H1 (cell line): ENCODE measurements at regions not wholly inside any gene's neighbourhood (a gene's known extent, or its start where the extent isn't known, plus 50 kb on each side); places are given as distances from the start of the nearest gene placed in this dataset.

Experiments used
- CTCF ChIA-PET: fragments of 300-600 bp; sonication (Branson Sonifier 250); formaldehyde crosslinking; loops from one replicate; lab custom pipeline; 2021; ENCODE audit not compliant: partially characterized antibody; lab: Charles Lee
- POLR2A ChIA-PET: fragments of 300-600 bp; sonication (Branson Sonifier 250); formaldehyde crosslinking; loops from one replicate; lab custom pipeline; 2021; ENCODE audit warnings: inconsistent platforms; ENCODE audit not compliant: partially characterized antibody; lab: Charles Lee
- DNase-seq, 2 experiments: peaks; one replicate each; pipeline versions ENCODE4 v3.0.0 to v3.0.0-alpha.2; 2010 to 2022; ENCODE audit warnings: low spot score in 2 of 2, low read depth in 1 of 2, mixed read lengths in 1 of 2
- FAIRE-seq: peaks from 2 replicates; lab custom pipeline; 2011; peaks lifted over from hg19 to GRCh38; lab: Jason Lieb, UNC
- H2AFZ ChIP-seq: 2 replicates; pipeline ENCODE4 v1.8.1; 2012; ENCODE audit warnings: low read length, inconsistent platforms
- H2AK5ac ChIP-seq: 2 replicates; pipeline ENCODE4 v1.6.1; 2013; ENCODE audit warnings: low read depth, low read length
- H2BK120ac ChIP-seq: replicated peaks from 2 replicates; pipeline ENCODE3; 2013; ENCODE audit warnings: low read depth, low read length, inconsistent platforms
- H2BK12ac ChIP-seq: 2 replicates; pipeline ENCODE4 v1.6.1; 2013; ENCODE audit warnings: low read depth, low read length
- H2BK15ac ChIP-seq: 2 replicates; pipeline ENCODE4 v1.6.1; 2013; ENCODE audit warnings: low read length
- H2BK20ac ChIP-seq: 2 replicates; pipeline ENCODE4 v1.6.1; 2013; ENCODE audit warnings: low read length
- H2BK5ac ChIP-seq: 2 replicates; pipeline ENCODE4 v1.6.1; 2013; ENCODE audit warnings: low read depth, low read length
- H3K14ac ChIP-seq: 2 replicates; pipeline ENCODE4 v1.6.1; 2013; ENCODE audit warnings: inconsistent platforms; ENCODE audit not compliant: insufficient read length
- H3K18ac ChIP-seq: 2 replicates; pipeline ENCODE4 v1.6.1; 2013; ENCODE audit warnings: low read length; ENCODE audit errors: extremely low read depth
- H3K23ac ChIP-seq: 2 replicates; pipeline ENCODE4 v1.6.1; 2013; ENCODE audit warnings: inconsistent platforms; ENCODE audit not compliant: insufficient read length
- H3K23me2 ChIP-seq: 2 replicates; pipeline ENCODE4 v1.6.1; 2013; ENCODE audit warnings: low read depth, low read length
- H3K27ac ChIP-seq: 2 replicates; pipeline ENCODE4 v1.6.1; 2011; ENCODE audit warnings: low read depth, low read length, inconsistent platforms
- H3K27me3 ChIP-seq, 4 experiments: replicated peaks in 1 of 4; 1 replicate in 1 of 4; 2 replicates in 3 of 4; pipeline versions ENCODE4 v1.6.1 to v1.8.1; 2011 to 2013; ENCODE audit warnings: low read length in 3 of 4, mild to moderate bottlenecking in 3 of 4, inconsistent platforms in 2 of 4, mixed read lengths in 2 of 4, moderate library complexity in 1 of 4; ENCODE audit not compliant: control insufficient read depth in 3 of 4, insufficient read depth in 3 of 4; ENCODE audit errors: extremely low read depth in 1 of 4
- H3K36me3 ChIP-seq, 4 experiments: 2 replicates each; pipeline versions ENCODE4 v1.6.1 to v1.8.1; 2011 to 2013; ENCODE audit warnings: mild to moderate bottlenecking in 4 of 4, low read length in 3 of 4, moderate library complexity in 2 of 4, control low read depth in 1 of 4, inconsistent platforms in 1 of 4; ENCODE audit not compliant: insufficient read depth in 4 of 4, control insufficient read depth in 2 of 4
- H3K4ac ChIP-seq: replicated peaks from 2 replicates; pipeline ENCODE3; 2013; ENCODE audit warnings: low read length, low read depth, mixed read lengths, inconsistent platforms; ENCODE audit not compliant: insufficient read length
- H3K4me1 ChIP-seq, 4 experiments: replicated peaks in 1 of 4; 1 replicate in 1 of 4; 2 replicates in 3 of 4; pipeline versions ENCODE4 v1.6.1 to v1.8.1; 2011 to 2013; ENCODE audit warnings: low read length in 3 of 4, inconsistent platforms in 2 of 4, mixed read lengths in 1 of 4; ENCODE audit not compliant: insufficient read depth in 4 of 4, control insufficient read depth in 3 of 4
- H3K4me2 ChIP-seq, 2 experiments: 2 replicates each; pipeline versions ENCODE4 v1.6.1 to v1.8.1; 2011 to 2013; ENCODE audit warnings: low read depth in 2 of 2, low read length in 2 of 2, control low read depth in 1 of 2, inconsistent platforms in 1 of 2, mild to moderate bottlenecking in 1 of 2; ENCODE audit not compliant: insufficient read depth in 1 of 2
- H3K4me3 ChIP-seq, 4 experiments: fragments of 200-600, 300-600 bp in 1 of 4; sonication (generic), shearing (Covaris generic), sonication (Bioruptor Twin) in 1 of 4; 2 replicates each; pipeline versions ENCODE4 v1.5.1 to v1.8.1; 2011 to 2016; ENCODE audit warnings: low read length in 4 of 4, low read depth in 3 of 4, control low read depth in 2 of 4, inconsistent platforms in 2 of 4, mild to moderate bottlenecking in 2 of 4, mixed read lengths in 1 of 4, moderate library complexity in 1 of 4; ENCODE audit not compliant: insufficient read depth in 2 of 4; ENCODE audit errors: extremely low read depth in 1 of 4
- H3K56ac ChIP-seq: replicated peaks from 2 replicates; pipeline ENCODE3; 2013; ENCODE audit warnings: low read depth, mild to moderate bottlenecking, mixed read lengths, low read length, inconsistent platforms; ENCODE audit not compliant: insufficient read length
- H3K79me1 ChIP-seq: 2 replicates; pipeline ENCODE4 v1.6.1; 2013; ENCODE audit warnings: low read depth, low read length, control low read depth
- H3K79me2 ChIP-seq, 2 experiments: 2 replicates each; pipeline versions ENCODE4 v1.6.1 to v1.8.1; 2012 to 2013; ENCODE audit warnings: low read length in 2 of 2, mild to moderate bottlenecking in 2 of 2, inconsistent platforms in 1 of 2; ENCODE audit not compliant: insufficient read depth in 2 of 2, control insufficient read depth in 1 of 2
- H3K9ac ChIP-seq, 4 experiments: replicated peaks in 1 of 4; 1 replicate in 1 of 4; 2 replicates in 3 of 4; pipeline versions ENCODE4 v1.6.1 to v1.8.1; 2011 to 2013; ENCODE audit warnings: low read depth in 3 of 4, low read length in 3 of 4, control low read depth in 2 of 4, mild to moderate bottlenecking in 2 of 4, moderate library complexity in 2 of 4, inconsistent platforms in 1 of 4; ENCODE audit errors: extremely low read depth in 1 of 4
- H3K9me3 ChIP-seq, 2 experiments: 2 replicates each; pipeline versions ENCODE4 v1.6.1 to v1.8.1; 2012 to 2013; ENCODE audit warnings: mild to moderate bottlenecking in 2 of 2, moderate library complexity in 2 of 2, control low read depth in 1 of 2, inconsistent platforms in 1 of 2, low read depth in 1 of 2, low read length in 1 of 2, mixed read lengths in 1 of 2; ENCODE audit not compliant: insufficient read depth in 2 of 2
- H4K20me1 ChIP-seq, 2 experiments: replicated peaks in 1 of 2; 2 replicates each; pipeline versions ENCODE3 to v1.8.1; 2011 to 2013; ENCODE audit warnings: inconsistent platforms in 2 of 2, low read length in 2 of 2, mild to moderate bottlenecking in 1 of 2; ENCODE audit not compliant: insufficient read depth in 2 of 2, control insufficient read depth in 1 of 2
- H4K5ac ChIP-seq: 2 replicates; pipeline ENCODE4 v1.6.1; 2013; ENCODE audit warnings: low read length, low read depth, mixed read lengths, inconsistent platforms; ENCODE audit not compliant: insufficient read length
- H4K8ac ChIP-seq: 2 replicates; pipeline ENCODE4 v1.8.0; 2013; ENCODE audit warnings: mild to moderate bottlenecking, moderate library complexity, low read length, inconsistent platforms; ENCODE audit not compliant: insufficient read depth; ENCODE audit errors: extremely low read depth
- H4K91ac ChIP-seq: replicated peaks from 2 replicates; pipeline ENCODE3; 2013; ENCODE audit warnings: low read length, mixed read lengths, inconsistent platforms; ENCODE audit not compliant: insufficient read length
- ASH2L ChIP-seq: fragments of 200-600, 300-600 bp; sonication (generic); IDR thresholded peaks from one replicate; pipeline ENCODE4 v1.7.1; 2017; ENCODE audit warnings: low read length
- CBX8 ChIP-seq: fragments of 300-800, 300-1000 bp; sonication (generic); IDR thresholded peaks from 2 replicates; pipeline ENCODE4 v1.7.1; 2016; ENCODE audit warnings: low read depth, low read length, borderline replicate concordance
- EZH2 ChIP-seq: fragments of 200-600 bp; sonication (generic); IDR thresholded peaks from 2 replicates; pipeline ENCODE4 v1.7.1; 2012; ENCODE audit warnings: low read depth, mild to moderate bottlenecking, moderate library complexity, low read length, inconsistent platforms; ENCODE audit not compliant: severe bottlenecking
- GTF2F1 ChIP-seq: IDR thresholded peaks from 2 replicates; pipeline ENCODE4 v1.6.1; 2012; ENCODE audit warnings: low read depth, low read length, improper control_type of control experiment, borderline replicate concordance
- HDAC2 ChIP-seq, 2 experiments: fragments of 300-600 bp in 1 of 2; sonication (generic) in 1 of 2; IDR thresholded peaks; 2 replicates each; pipeline ENCODE4 v1.6.1; 2011 to 2012; ENCODE audit warnings: low read depth in 2 of 2, low read length in 2 of 2, mild to moderate bottlenecking in 2 of 2, moderate library complexity in 2 of 2, borderline replicate concordance in 1 of 2, inconsistent platforms in 1 of 2
- RAD21 ChIP-seq, 2 experiments: IDR thresholded peaks in 1 of 2; conservative IDR thresholded peaks in 1 of 2; 2 replicates each; pipeline ENCODE4 v1.6.1; 2011; ENCODE audit warnings: low read depth in 2 of 2, low read length in 2 of 2, improper control_type of control experiment in 1 of 2, inconsistent platforms in 1 of 2, mild to moderate bottlenecking in 1 of 2, moderate library complexity in 1 of 2
- RNF2 ChIP-seq: fragments of 200-900, 300-1000 bp; sonication (generic); IDR thresholded peaks from 2 replicates; pipeline ENCODE4 v1.7.1; 2016; ENCODE audit warnings: borderline replicate concordance, low read depth, mild to moderate bottlenecking, antibody characterized with exemption, low read length; ENCODE audit not compliant: poor library complexity, severe bottlenecking; ENCODE audit errors: missing control alignments
- SP1 ChIP-seq: IDR thresholded peaks from 2 replicates; pipeline ENCODE4 v1.6.1; 2011; ENCODE audit warnings: low read depth, low read length
- TAF1 ChIP-seq: IDR thresholded peaks from 2 replicates; pipeline ENCODE4 v1.6.1; 2011; ENCODE audit warnings: mild to moderate bottlenecking, low read depth, low read length
- TCF12 ChIP-seq: IDR thresholded peaks from 2 replicates; pipeline ENCODE4 v1.6.1; 2011; ENCODE audit warnings: low read depth, mild to moderate bottlenecking, low read length
- TEAD4 ChIP-seq: IDR thresholded peaks from 2 replicates; pipeline ENCODE4 v1.6.1; 2012; ENCODE audit warnings: low read depth, low read length, inconsistent platforms, mixed read lengths
- WGBS, 2 experiments: shearing (Covaris generic) in 1 of 2; methylation state at CpG; one replicate each; pipeline versions ENCODE4 v1.1.6 to v1.1.7; 2013 to 2015; ENCODE audit warnings: low lambda C conversion rate in 2 of 2, mixed read lengths in 2 of 2, inconsistent platforms in 1 of 2, low coverage in 1 of 2, missing lambda C conversion rate in 1 of 2; ENCODE audit not compliant: insufficient replicate concordance in 2 of 2, insufficient coverage in 1 of 2, insufficient read length in 1 of 2; ENCODE audit errors: extremely low coverage in 1 of 2, missing lambda C conversion rate in 1 of 2; 5-methylcytosine and 5-hydroxymethylcytosine counted together

DNA sequence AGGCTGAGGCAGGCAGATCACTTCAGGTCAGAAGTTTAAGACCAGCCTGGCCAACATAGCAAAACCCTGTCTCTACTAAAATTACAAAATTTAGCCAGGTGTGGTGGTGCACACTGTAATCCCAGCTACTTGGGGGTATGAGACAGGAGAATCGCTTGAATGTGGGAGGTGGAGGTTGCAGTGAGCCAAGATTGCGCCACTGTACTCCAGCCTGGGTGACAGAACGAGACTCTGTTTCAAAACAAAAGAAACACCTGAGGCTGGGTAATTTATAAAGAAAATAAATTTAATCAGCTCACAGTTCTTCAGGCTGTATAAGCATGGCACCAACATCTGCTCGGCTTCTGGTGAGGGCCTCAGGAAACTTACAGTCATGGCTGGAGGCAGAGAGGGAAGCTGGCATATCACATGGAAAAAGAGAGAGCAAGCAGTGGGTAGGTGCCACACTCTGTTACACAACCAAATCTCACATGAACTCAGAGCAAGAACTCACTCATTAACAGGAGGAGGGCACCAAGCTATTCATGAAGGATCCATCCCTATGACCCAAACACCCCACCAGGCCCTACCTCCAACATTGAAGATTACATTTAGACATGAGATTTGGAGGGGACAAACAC is 244.1 kb upstream of the RBBP8 start:
- Histone ChIP-seq H2AK5ac (no peak overlapping the region), H4K91ac (no peak overlapping the region), H3K4me1 (peaks cover 0 to 4% (median 1%) of the 10 kb centered on the region in 4 experiments; a peak in 2 of 7 replicates), H3K79me2 (no peaks in the 10 kb centered on the region), H4K8ac (no peak overlapping the region), H2AFZ (no peak overlapping the region), H3K9me3 (peaks cover 12 to 14% of the 10 kb centered on the region in 2 experiments; a peak in 3 of 4 replicates), H4K5ac (no peak overlapping the region), H2BK12ac (no peak overlapping the region), H3K27ac (no peak overlapping the region), H2BK20ac (no peak overlapping the region), H3K23ac (no peak overlapping the region), H3K27me3 (no peaks in the 10 kb centered on the region), H3K18ac (no peak overlapping the region), H3K4me2 (no peak overlapping the region), H3K23me2 (no peaks in the 10 kb centered on the region), H4K20me1 (no peaks in the 10 kb centered on the region), H3K9ac (no peak overlapping the region), H3K56ac (no peak overlapping the region), H2BK120ac (no peak overlapping the region), H3K79me1 (no peaks in the 10 kb centered on the region), H3K14ac (no peak overlapping the region), H3K4ac (no peak overlapping the region), H2BK15ac (no peak overlapping the region), H3K4me3 (no peak overlapping the region), H2BK5ac (no peak overlapping the region), H3K36me3 (no peaks in the 10 kb centered on the region; a peak in 1 of 8 replicates)
- WGBS, 2 experiments, result 93% methylated on average over 4 of the region's 4 CpGs; no CpG with 5 or more reads in 1 of the 2 experiments
- FAIRE-seq (no peak), DNase-seq (no peak)
- ChIA-PET CTCF (no interaction called here), POLR2A (no interaction called here)
- TF ChIP-seq TAF1, result no peak
- TF ChIP-seq GTF2F1, result no peak
- TF ChIP-seq SP1, result no peak
- no peak for TF ChIP-seq HDAC2 (IDR thresholded peaks at IDR 0.05; ENCODE audit: borderline replicate concordance in 1 of 2, low read depth in 2 of 2, low read length in 2 of 2)
- no peak for TF ChIP-seq TCF12
- no peak for TF ChIP-seq EZH2
- TF ChIP-seq ASH2L, result no peak
- TF ChIP-seq RNF2, result no peak
- TF ChIP-seq CBX8, result no peak
- TF ChIP-seq RAD21 (IDR thresholded peaks at IDR 0.05 in 1 of 2, conservative IDR thresholded peaks at IDR 0.05 in 1 of 2; ENCODE audit: low read depth in 2 of 2, low read length in 2 of 2), result no peak
- no peak for TF ChIP-seq TEAD4
